Right lobe of liver (tissue), 6 donors: ENCODE measurements at regions not wholly inside any gene's neighbourhood (a gene's known extent, or its start where the extent isn't known, plus 50 kb on each side); places are given as distances from the start of the nearest gene placed in this dataset.

Source experiments
- ATAC-seq, 4 donors: fragments of 200-7000 bp; cut with Tn5 transposase; one replicate each; pipeline ENCODE4 v1.9.1; 2020; ENCODE audit warnings: mild to moderate bottlenecking in 4 of 4, moderate library complexity in 4 of 4
- DNase-seq, 3 donors: peaks; one replicate each; pipeline ENCODE4 v3.0.0-alpha.2; 2020
- H3K27ac ChIP-seq, 3 donors: fragments of 200-600 bp; one replicate each; pipeline ENCODE4 v1.8.0; 2022
- H3K27me3 ChIP-seq, 2 donors: fragments of 200-600 bp; one replicate each; pipeline ENCODE4 v1.8.0; 2022
- H3K36me3 ChIP-seq, 4 donors: fragments of 200-600 bp; sonication (generic) in 1 of 4; one replicate each; pipeline versions ENCODE4 v1.5.1 to v1.8.0; 2017 to 2022; ENCODE audit warnings: control low read depth in 1 of 4
- H3K4me1 ChIP-seq, 4 donors: fragments of 200-600 bp; sonication (generic) in 1 of 4; one replicate each; pipeline versions ENCODE4 v1.5.1 to v1.8.0; 2017 to 2022; ENCODE audit warnings: control low read depth in 1 of 4
- H3K4me3 ChIP-seq, 3 donors: fragments of 200-600 bp; one replicate each; pipeline ENCODE4 v1.8.0; 2022
- H3K9me3 ChIP-seq, 4 donors: fragments of 200-600 bp; sonication (generic) in 1 of 4; one replicate each; pipeline versions ENCODE4 v1.5.1 to v1.8.0; 2017 to 2022; ENCODE audit warnings: control low read depth in 1 of 4
- CTCF ChIP-seq, 4 donors: fragments of 200-600 bp in 3 of 4; fragments of 450-650 bp in 1 of 4; IDR thresholded peaks; one replicate each; pipeline versions ENCODE4 v1.5.1 to v1.8.0; 2016 to 2022; ENCODE audit warnings: antibody characterized with exemption in 4 of 4, mild to moderate bottlenecking in 2 of 4
- POLR2A ChIP-seq: fragments of 450-650 bp; IDR thresholded peaks from one replicate; pipeline ENCODE4 v1.6.1; 2017; ENCODE audit warnings: antibody characterized with exemption, mild to moderate bottlenecking
- WGBS: methylation state at CpG from one replicate; pipeline ENCODE4 v1.1.6; 2018; ENCODE audit warnings: low coverage, low lambda C conversion rate; ENCODE audit not compliant: insufficient coverage; ENCODE audit errors: missing lambda C conversion rate; 5-methylcytosine and 5-hydroxymethylcytosine counted together
- intact Hi-C, 2 donors: fragments of 100-400 bp; cut with DNase I; formaldehyde crosslinking; loops; one replicate each; pipeline versions ENCODE4 v1.11.2 to v1.14.1; 2022
- donor health status: DM: no; HTN: yes; CAD: no.
- donor health status: DM: no; HTN: no; CAD: no.
- donor health status: DM: no; HTN: no; CAD: no.
- donor health status: DM: no; HTN: yes; CAD: no.
- donor health status: DM: no; HTN: yes; CAD: no.

GRCh38 chr1:37274486-37274885, 199.9 kb upstream of the ZC3H12A start:
- H3K27me3 ChIP-seq: no peaks in the 10 kb centered on the region
- H3K36me3 ChIP-seq: no peaks in the 10 kb centered on the region
- DNase-seq (no peak), ATAC-seq (no peak)
- TF ChIP-seq POLR2A (no peak), CTCF (IDR thresholded peaks at IDR 0.05) (no peak)
- no peaks in the 10 kb centered on the region for H3K9me3 ChIP-seq
- H3K4me3 ChIP-seq: no peak overlapping the region
- WGBS: 59% methylated on average over 4 of the region's 8 CpGs
- no peak overlapping the region for H3K27ac ChIP-seq
- intact Hi-C loops: no loop called here
- no peaks in the 10 kb centered on the region for H3K4me1 ChIP-seq

- DNase-seq: no peak
- 31% methylated on average over 4 of the region's 5 CpGs for WGBS
- Histone ChIP-seq H3K4me1 (no peaks in the 10 kb centered on the region), H3K36me3 (no peaks in the 10 kb centered on the region), H3K27me3 (no peaks in the 10 kb centered on the region), H3K27ac (no peak overlapping the region), H3K4me3 (no peak overlapping the region), H3K9me3 (no peaks in the 10 kb centered on the region)
- TF ChIP-seq POLR2A (no peak), CTCF (IDR thresholded peaks at IDR 0.05) (no peak)
- ATAC-seq: no peak
- intact Hi-C loops: no loop called here
Observed at GRCh38 chr1:37274938-37275631, 199.3 kb upstream of the ZC3H12A start.

- no peaks in the 10 kb centered on the region for H3K27me3 ChIP-seq
- H3K27ac ChIP-seq: no peak overlapping the region
- TF ChIP-seq POLR2A (no peak), CTCF (IDR thresholded peaks at IDR 0.05) (no peak)
- no peak overlapping the region for H3K4me3 ChIP-seq
- ATAC-seq: no peak
- DNase-seq: no peak
- H3K4me1 ChIP-seq: no peaks in the 10 kb centered on the region
- intact Hi-C loops: no loop called here
- no CpG with 5 or more reads among the region's 2 CpGs for WGBS
- H3K9me3 ChIP-seq: no peaks in the 10 kb centered on the region
- no peaks in the 10 kb centered on the region for H3K36me3 ChIP-seq
Observed at GRCh38 chr1:37277366-37277765, 197.0 kb upstream of the ZC3H12A start.

GRCh38 chr1:37281354-37281753, 193.0 kb upstream of the ZC3H12A start:
- TF ChIP-seq POLR2A (no peak), CTCF (IDR thresholded peaks at IDR 0.05) (no peak)
- Histone ChIP-seq H3K27ac (no peak overlapping the region), H3K27me3 (no peaks in the 10 kb centered on the region), H3K36me3 (no peaks in the 10 kb centered on the region), H3K4me3 (no peak overlapping the region), H3K9me3 (no peaks in the 10 kb centered on the region), H3K4me1 (no peaks in the 10 kb centered on the region)
- no peak for DNase-seq
- no peak for ATAC-seq
- WGBS: 41% methylated on average over 3 of the region's 3 CpGs
- intact Hi-C loops: no loop called here

GRCh38 chr1:37282764-37283163, 191.6 kb upstream of the ZC3H12A start:
- Histone ChIP-seq H3K36me3 (no peaks in the 10 kb centered on the region), H3K27me3 (no peaks in the 10 kb centered on the region), H3K9me3 (no peaks in the 10 kb centered on the region), H3K4me3 (no peak overlapping the region), H3K27ac (no peak overlapping the region), H3K4me1 (no peaks in the 10 kb centered on the region)
- 49% methylated on average over 6 of the region's 6 CpGs for WGBS
- intact Hi-C loops: no loop called here
- no peak for ATAC-seq
- TF ChIP-seq CTCF (IDR thresholded peaks at IDR 0.05) (no peak), POLR2A (no peak)
- DNase-seq: no peak
